ENCODE measurements at regions not wholly inside any gene's neighbourhood (a gene's known extent, or its start where the extent isn't known, plus 50 kb on each side); places are given as distances from the start of the nearest gene placed in this dataset.

- Mint-ChIP-seq H3K36me3 (ENCODE audit: insufficient read depth in 1 of 3, low read depth in 3 of 3) (no peaks in the 10 kb centered on the region), H3K4me3 (no peak overlapping the region), H3K9me3 (peaks cover 0 to 4% of the 10 kb centered on the region in 2 experiments; a peak in 1 of 5 replicates), H3K4me1 (no peaks in the 10 kb centered on the region), H3K27me3 (ENCODE audit: low read depth) (no peaks in the 10 kb centered on the region), H3K27ac (no peak overlapping the region)
- Histone ChIP-seq H3K4me2 (ENCODE audit: insufficient read depth, insufficient read length, low read length) (no peak overlapping the region), H3K79me2 (ENCODE audit: insufficient read depth, low read length) (no peaks in the 10 kb centered on the region), H3K9me3 (ENCODE audit: control insufficient read depth, low read depth, low read length) (no peaks in the 10 kb centered on the region), H3K27me3 (ENCODE audit: insufficient read depth, low read length) (no peaks in the 10 kb centered on the region), H3K4me1 (ENCODE audit: insufficient read depth, low read length) (no peaks in the 10 kb centered on the region), H2AFZ (ENCODE audit: low read length) (no peak overlapping the region), H4K91ac (ENCODE audit: insufficient read length, low read depth, low read length) (no peak overlapping the region), H3K23ac (ENCODE audit: insufficient read length, low read depth, low read length) (no peak overlapping the region), H2BK120ac (ENCODE audit: low read depth, low read length, poor library complexity, severe bottlenecking) (no peak overlapping the region), H4K20me1 (ENCODE audit: control insufficient read depth, insufficient read depth, insufficient read length) (no peaks in the 10 kb centered on the region), H4K8ac (replicated peaks; ENCODE audit: insufficient read length, low read depth, low read length) (no peak overlapping the region), H2BK12ac (ENCODE audit: insufficient read length, low read depth, low read length) (no peak overlapping the region), H3K9ac (ENCODE audit: extremely low read depth, insufficient read length, low read length) (no peak overlapping the region), H3T11ph (ENCODE audit: low read length) (no peak overlapping the region), H3K79me1 (ENCODE audit: insufficient read depth, low read depth, low read length, poor library complexity, severe bottlenecking) (no peaks in the 10 kb centered on the region), H3K18ac (ENCODE audit: insufficient read length, low read depth, low read length) (no peak overlapping the region), H2BK15ac (ENCODE audit: low read depth, low read length) (no peak overlapping the region), H4K5ac (ENCODE audit: insufficient read length, low read depth, low read length) (no peak overlapping the region), H2BK5ac (ENCODE audit: insufficient read length, low read length) (no peak overlapping the region), H3K4ac (ENCODE audit: low read depth, low read length) (no peak overlapping the region), H3K27ac (ENCODE audit: insufficient read length, low read depth, low read length) (no peak overlapping the region), H2AK5ac (ENCODE audit: insufficient read length, low read length) (no peak overlapping the region), H3K14ac (ENCODE audit: insufficient read depth, low read length) (no peak overlapping the region), H2BK20ac (ENCODE audit: low read depth, low read length, poor library complexity, severe bottlenecking) (no peak overlapping the region), H3K23me2 (ENCODE audit: insufficient read length, low read depth, low read length, poor library complexity, severe bottlenecking) (no peaks in the 10 kb centered on the region), H3K56ac (ENCODE audit: insufficient read length, low read depth, low read length) (no peak overlapping the region)
- no CpG with 5 or more reads among the region's 2 CpGs for WGBS (ENCODE audit: extremely low coverage, insufficient read length, low lambda C conversion rate)
- TF ChIP-seq, protein P1, sequence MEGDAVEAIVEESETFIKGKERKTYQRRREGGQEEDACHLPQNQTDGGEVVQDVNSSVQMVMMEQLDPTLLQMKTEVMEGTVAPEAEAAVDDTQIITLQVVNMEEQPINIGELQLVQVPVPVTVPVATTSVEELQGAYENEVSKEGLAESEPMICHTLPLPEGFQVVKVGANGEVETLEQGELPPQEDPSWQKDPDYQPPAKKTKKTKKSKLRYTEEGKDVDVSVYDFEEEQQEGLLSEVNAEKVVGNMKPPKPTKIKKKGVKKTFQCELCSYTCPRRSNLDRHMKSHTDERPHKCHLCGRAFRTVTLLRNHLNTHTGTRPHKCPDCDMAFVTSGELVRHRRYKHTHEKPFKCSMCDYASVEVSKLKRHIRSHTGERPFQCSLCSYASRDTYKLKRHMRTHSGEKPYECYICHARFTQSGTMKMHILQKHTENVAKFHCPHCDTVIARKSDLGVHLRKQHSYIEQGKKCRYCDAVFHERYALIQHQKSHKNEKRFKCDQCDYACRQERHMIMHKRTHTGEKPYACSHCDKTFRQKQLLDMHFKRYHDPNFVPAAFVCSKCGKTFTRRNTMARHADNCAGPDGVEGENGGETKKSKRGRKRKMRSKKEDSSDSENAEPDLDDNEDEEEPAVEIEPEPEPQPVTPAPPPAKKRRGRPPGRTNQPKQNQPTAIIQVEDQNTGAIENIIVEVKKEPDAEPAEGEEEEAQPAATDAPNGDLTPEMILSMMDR (conservative IDR thresholded peaks at IDR 0.05), result peak; percentile 25; the same call in 2 of the 3 replicates
- no peak for DNase-seq
These were observed 1602.1 kb downstream of the SI start for GRCh38 chr3:163476179-163476578.
